Neural cell (in vitro differentiated cells): ENCODE measurements at regions not wholly inside any gene's neighbourhood (a gene's known extent, or its start where the extent isn't known, plus 50 kb on each side); places are given as distances from the start of the nearest gene placed in this dataset.

ENCODE experiments used
- EP300 ChIP-seq: fragments of 450-650 bp; conservative IDR thresholded peaks from 2 replicates; pipeline ENCODE4 v1.6.1; 2014; ENCODE audit warnings: antibody characterized with exemption, mild to moderate bottlenecking, moderate library complexity; ENCODE audit not compliant: poor library complexity, severe bottlenecking
- EZH2 ChIP-seq: fragments of 200-600, 300-800 bp; shearing (Covaris generic), sonication (generic); IDR thresholded peaks from 2 replicates; pipeline ENCODE4 v1.6.1; 2014; ENCODE audit warnings: antibody characterized with exemption, low read length, borderline replicate concordance, mild to moderate bottlenecking; ENCODE audit not compliant: insufficient read depth, poor library complexity, severe bottlenecking
- POLR2AphosphoS5 ChIP-seq: IDR thresholded peaks from 2 replicates; pipeline ENCODE4 v1.6.1; 2012
- SMC3 ChIP-seq: fragments of 450-650 bp; conservative IDR thresholded peaks from 2 replicates; pipeline ENCODE4 v1.6.1; 2014; ENCODE audit warnings: antibody characterized with exemption, mild to moderate bottlenecking, moderate library complexity; ENCODE audit not compliant: poor library complexity
- TF ChIP-seq, protein P1 (sequence below): fragments of 450-650 bp; IDR thresholded peaks from 2 replicates; pipeline ENCODE4 v1.5.1; 2014; ENCODE audit warnings: antibody characterized with exemption, mild to moderate bottlenecking, moderate library complexity; ENCODE audit not compliant: poor library complexity, severe bottlenecking

DNA sequence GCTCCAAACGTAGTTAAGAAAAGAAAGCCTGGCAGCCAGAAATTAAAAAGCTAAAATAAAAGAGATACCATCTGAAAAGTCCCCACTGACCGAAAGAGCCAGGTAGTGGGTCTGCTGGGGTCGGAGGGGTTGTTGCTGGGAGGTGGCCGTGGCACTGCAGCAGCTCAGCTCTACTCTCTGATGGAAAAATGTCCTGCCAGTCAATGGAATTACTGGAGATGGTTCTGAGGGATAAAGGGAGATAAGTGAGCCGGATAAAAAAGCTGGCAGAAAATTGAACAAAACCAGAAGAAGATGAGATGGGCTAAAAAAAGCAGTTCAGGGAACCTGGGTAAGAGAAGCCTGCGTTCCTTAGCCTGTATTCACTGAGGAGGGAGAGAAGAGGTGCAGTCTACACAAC is 202.8 kb downstream of the SREK1 start:
- TF ChIP-seq EZH2: no peak
- TF ChIP-seq, protein P1, sequence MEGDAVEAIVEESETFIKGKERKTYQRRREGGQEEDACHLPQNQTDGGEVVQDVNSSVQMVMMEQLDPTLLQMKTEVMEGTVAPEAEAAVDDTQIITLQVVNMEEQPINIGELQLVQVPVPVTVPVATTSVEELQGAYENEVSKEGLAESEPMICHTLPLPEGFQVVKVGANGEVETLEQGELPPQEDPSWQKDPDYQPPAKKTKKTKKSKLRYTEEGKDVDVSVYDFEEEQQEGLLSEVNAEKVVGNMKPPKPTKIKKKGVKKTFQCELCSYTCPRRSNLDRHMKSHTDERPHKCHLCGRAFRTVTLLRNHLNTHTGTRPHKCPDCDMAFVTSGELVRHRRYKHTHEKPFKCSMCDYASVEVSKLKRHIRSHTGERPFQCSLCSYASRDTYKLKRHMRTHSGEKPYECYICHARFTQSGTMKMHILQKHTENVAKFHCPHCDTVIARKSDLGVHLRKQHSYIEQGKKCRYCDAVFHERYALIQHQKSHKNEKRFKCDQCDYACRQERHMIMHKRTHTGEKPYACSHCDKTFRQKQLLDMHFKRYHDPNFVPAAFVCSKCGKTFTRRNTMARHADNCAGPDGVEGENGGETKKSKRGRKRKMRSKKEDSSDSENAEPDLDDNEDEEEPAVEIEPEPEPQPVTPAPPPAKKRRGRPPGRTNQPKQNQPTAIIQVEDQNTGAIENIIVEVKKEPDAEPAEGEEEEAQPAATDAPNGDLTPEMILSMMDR: no peak
- no peak for TF ChIP-seq SMC3
- TF ChIP-seq EP300: no peak
- no peak for TF ChIP-seq POLR2AphosphoS5
